ENCODE measurements at regions not wholly inside any gene's neighbourhood (a gene's known extent, or its start where the extent isn't known, plus 50 kb on each side); places are given as distances from the start of the nearest gene placed in this dataset.

- Histone ChIP-seq H3K4me3 (ENCODE audit: control insufficient read depth in 1 of 7, extremely low read depth in 1 of 7, insufficient read depth in 4 of 7, low read depth in 2 of 7, low read length in 6 of 7) (no peak overlapping the region), H3K9me3 (ENCODE audit: control extremely low read depth in 1 of 5, control insufficient read depth in 4 of 5, insufficient read depth in 2 of 5, low read depth in 1 of 5, low read length in 4 of 5) (no peaks in the 10 kb centered on the region), H3K4me1 (ENCODE audit: control extremely low read depth in 1 of 4, control insufficient read depth in 4 of 4, insufficient read depth in 4 of 4, low read length in 3 of 4) (no peaks in the 10 kb centered on the region), H3K36me3 (ENCODE audit: control insufficient read depth in 4 of 4, insufficient read depth in 4 of 4, low read length in 3 of 4) (no peaks in the 10 kb centered on the region), H3K27me3 (replicated peaks in 2 of 5; ENCODE audit: control insufficient read depth in 4 of 5, insufficient read depth in 5 of 5, low read length in 4 of 5) (no peaks in the 10 kb centered on the region), H3K27ac (ENCODE audit: insufficient read depth in 1 of 2, low read depth in 1 of 2, low read length in 2 of 2, poor library complexity in 1 of 2, severe bottlenecking in 2 of 2) (no peak overlapping the region)
- ChIA-PET CTCF (no interaction called here), POLR2A (no interaction called here)
- DNase-seq, result no peak
- 86% methylated on average over 1 of the region's 3 CpGs for WGBS (ENCODE audit: insufficient coverage)
These were observed 472.8 kb downstream of the TOX3 start for GRCh38 chr16:52074133-52074532.

GRCh38 chr16:52073024-52073423 lies 473.9 kb downstream of the TOX3 start:
- H3K9me3 ChIP-seq (ENCODE audit: control extremely low read depth in 1 of 5, control insufficient read depth in 4 of 5, insufficient read depth in 2 of 5, low read depth in 1 of 5, low read length in 4 of 5), result no peaks in the 10 kb centered on the region
- POLR2A ChIA-PET, result no interaction called here
- no peaks in the 10 kb centered on the region for H3K36me3 ChIP-seq (ENCODE audit: control insufficient read depth in 4 of 4, insufficient read depth in 4 of 4, low read length in 3 of 4)
- H3K27me3 ChIP-seq (replicated peaks in 2 of 5; ENCODE audit: control insufficient read depth in 4 of 5, insufficient read depth in 5 of 5, low read length in 4 of 5), result no peaks in the 10 kb centered on the region
- CTCF ChIA-PET, result no interaction called here
- H3K4me1 ChIP-seq (ENCODE audit: control extremely low read depth in 1 of 4, control insufficient read depth in 4 of 4, insufficient read depth in 4 of 4, low read length in 3 of 4), result no peaks in the 10 kb centered on the region
- no peak overlapping the region for H3K4me3 ChIP-seq (ENCODE audit: control insufficient read depth in 1 of 7, extremely low read depth in 1 of 7, insufficient read depth in 4 of 7, low read depth in 2 of 7, low read length in 6 of 7)
- WGBS (ENCODE audit: insufficient coverage), result no CpG with 5 or more reads among the region's 3 CpGs
- H3K27ac ChIP-seq (ENCODE audit: insufficient read depth in 1 of 2, low read depth in 1 of 2, low read length in 2 of 2, poor library complexity in 1 of 2, severe bottlenecking in 2 of 2), result no peak overlapping the region
- no peak for DNase-seq

- H3K36me3 ChIP-seq (ENCODE audit: control insufficient read depth in 4 of 4, insufficient read depth in 4 of 4, low read length in 3 of 4), result no peaks in the 10 kb centered on the region
- no peaks in the 10 kb centered on the region for H3K9me3 ChIP-seq (ENCODE audit: control extremely low read depth in 1 of 5, control insufficient read depth in 4 of 5, insufficient read depth in 2 of 5, low read depth in 1 of 5, low read length in 4 of 5)
- no peaks in the 10 kb centered on the region for H3K4me1 ChIP-seq (ENCODE audit: control extremely low read depth in 1 of 4, control insufficient read depth in 4 of 4, insufficient read depth in 4 of 4, low read length in 3 of 4)
- no peak for DNase-seq
- ChIA-PET POLR2A (no interaction called here), CTCF (no interaction called here)
- WGBS (ENCODE audit: insufficient coverage), result 69% methylated on average over 2 of the region's 4 CpGs
- no peaks in the 10 kb centered on the region for H3K27me3 ChIP-seq (replicated peaks in 2 of 5; ENCODE audit: control insufficient read depth in 4 of 5, insufficient read depth in 5 of 5, low read length in 4 of 5)
- H3K27ac ChIP-seq (ENCODE audit: insufficient read depth in 1 of 2, low read depth in 1 of 2, low read length in 2 of 2, poor library complexity in 1 of 2, severe bottlenecking in 2 of 2), result no peak overlapping the region
- no peak overlapping the region for H3K4me3 ChIP-seq (ENCODE audit: control insufficient read depth in 1 of 7, extremely low read depth in 1 of 7, insufficient read depth in 4 of 7, low read depth in 2 of 7, low read length in 6 of 7)
These were observed 475.8 kb downstream of the TOX3 start for GRCh38 chr16:52071101-52071500.

GRCh38 chr16:52070341-52071057 lies 476.4 kb downstream of the TOX3 start:
- H3K4me3 ChIP-seq (ENCODE audit: control insufficient read depth in 1 of 7, extremely low read depth in 1 of 7, insufficient read depth in 4 of 7, low read depth in 2 of 7, low read length in 6 of 7), result no peak overlapping the region
- CTCF ChIA-PET, result no interaction called here
- H3K36me3 ChIP-seq (ENCODE audit: control insufficient read depth in 4 of 4, insufficient read depth in 4 of 4, low read length in 3 of 4), result no peaks in the 10 kb centered on the region
- no peak overlapping the region for H3K27ac ChIP-seq (ENCODE audit: insufficient read depth in 1 of 2, low read depth in 1 of 2, low read length in 2 of 2, poor library complexity in 1 of 2, severe bottlenecking in 2 of 2)
- POLR2A ChIA-PET, result no interaction called here
- H3K27me3 ChIP-seq (replicated peaks in 2 of 5; ENCODE audit: control insufficient read depth in 4 of 5, insufficient read depth in 5 of 5, low read length in 4 of 5), result no peaks in the 10 kb centered on the region
- no CpG with 5 or more reads among the region's 2 CpGs for WGBS (ENCODE audit: insufficient coverage)
- DNase-seq, result no peak
- no peaks in the 10 kb centered on the region for H3K4me1 ChIP-seq (ENCODE audit: control extremely low read depth in 1 of 4, control insufficient read depth in 4 of 4, insufficient read depth in 4 of 4, low read length in 3 of 4)
- H3K9me3 ChIP-seq (ENCODE audit: control extremely low read depth in 1 of 5, control insufficient read depth in 4 of 5, insufficient read depth in 2 of 5, low read depth in 1 of 5, low read length in 4 of 5), result no peaks in the 10 kb centered on the region

GRCh38 chr16:52069866-52070265 lies 477.1 kb downstream of the TOX3 start:
- no peaks in the 10 kb centered on the region for H3K4me1 ChIP-seq (ENCODE audit: control extremely low read depth in 1 of 4, control insufficient read depth in 4 of 4, insufficient read depth in 4 of 4, low read length in 3 of 4)
- ChIA-PET POLR2A (no interaction called here), CTCF (no interaction called here)
- no peak overlapping the region for H3K4me3 ChIP-seq (ENCODE audit: control insufficient read depth in 1 of 7, extremely low read depth in 1 of 7, insufficient read depth in 4 of 7, low read depth in 2 of 7, low read length in 6 of 7)
- H3K9me3 ChIP-seq (ENCODE audit: control extremely low read depth in 1 of 5, control insufficient read depth in 4 of 5, insufficient read depth in 2 of 5, low read depth in 1 of 5, low read length in 4 of 5), result no peaks in the 10 kb centered on the region
- no peaks in the 10 kb centered on the region for H3K36me3 ChIP-seq (ENCODE audit: control insufficient read depth in 4 of 4, insufficient read depth in 4 of 4, low read length in 3 of 4)
- DNase-seq, result no peak
- H3K27me3 ChIP-seq (replicated peaks in 2 of 5; ENCODE audit: control insufficient read depth in 4 of 5, insufficient read depth in 5 of 5, low read length in 4 of 5), result no peaks in the 10 kb centered on the region
- no peak overlapping the region for H3K27ac ChIP-seq (ENCODE audit: insufficient read depth in 1 of 2, low read depth in 1 of 2, low read length in 2 of 2, poor library complexity in 1 of 2, severe bottlenecking in 2 of 2)
- WGBS (ENCODE audit: insufficient coverage), result no CpG with 5 or more reads among the region's 3 CpGs

- WGBS (ENCODE audit: insufficient coverage), result 64% methylated on average over 4 of the region's 8 CpGs
- no peak overlapping the region for H3K4me3 ChIP-seq (ENCODE audit: control insufficient read depth in 1 of 7, extremely low read depth in 1 of 7, insufficient read depth in 4 of 7, low read depth in 2 of 7, low read length in 6 of 7)
- ChIA-PET POLR2A (no interaction called here), CTCF (no interaction called here)
- no peaks in the 10 kb centered on the region for H3K9me3 ChIP-seq (ENCODE audit: control extremely low read depth in 1 of 5, control insufficient read depth in 4 of 5, insufficient read depth in 2 of 5, low read depth in 1 of 5, low read length in 4 of 5)
- no peaks in the 10 kb centered on the region for H3K36me3 ChIP-seq (ENCODE audit: control insufficient read depth in 4 of 4, insufficient read depth in 4 of 4, low read length in 3 of 4)
- H3K27ac ChIP-seq (ENCODE audit: insufficient read depth in 1 of 2, low read depth in 1 of 2, low read length in 2 of 2, poor library complexity in 1 of 2, severe bottlenecking in 2 of 2), result no peak overlapping the region
- peak in 2 of 3 donors; percentile 0 to 15 for DNase-seq
- no peaks in the 10 kb centered on the region for H3K27me3 ChIP-seq (replicated peaks in 2 of 5; ENCODE audit: control insufficient read depth in 4 of 5, insufficient read depth in 5 of 5, low read length in 4 of 5)
- H3K4me1 ChIP-seq (ENCODE audit: control extremely low read depth in 1 of 4, control insufficient read depth in 4 of 4, insufficient read depth in 4 of 4, low read length in 3 of 4), result no peaks in the 10 kb centered on the region
These were observed 478.4 kb downstream of the TOX3 start for GRCh38 chr16:52068447-52069074.

- Histone ChIP-seq H3K4me1 (ENCODE audit: control extremely low read depth in 1 of 4, control insufficient read depth in 4 of 4, insufficient read depth in 4 of 4, low read length in 3 of 4) (no peaks in the 10 kb centered on the region), H3K27ac (ENCODE audit: insufficient read depth in 1 of 2, low read depth in 1 of 2, low read length in 2 of 2, poor library complexity in 1 of 2, severe bottlenecking in 2 of 2) (no peak overlapping the region), H3K9me3 (ENCODE audit: control extremely low read depth in 1 of 5, control insufficient read depth in 4 of 5, insufficient read depth in 2 of 5, low read depth in 1 of 5, low read length in 4 of 5) (no peaks in the 10 kb centered on the region), H3K36me3 (ENCODE audit: control insufficient read depth in 4 of 4, insufficient read depth in 4 of 4, low read length in 3 of 4) (no peaks in the 10 kb centered on the region), H3K4me3 (ENCODE audit: control insufficient read depth in 1 of 7, extremely low read depth in 1 of 7, insufficient read depth in 4 of 7, low read depth in 2 of 7, low read length in 6 of 7) (no peak overlapping the region), H3K27me3 (replicated peaks in 2 of 5; ENCODE audit: control insufficient read depth in 4 of 5, insufficient read depth in 5 of 5, low read length in 4 of 5) (no peaks in the 10 kb centered on the region)
- CTCF ChIA-PET, result no interaction called here
- 88% methylated on average over 1 of the region's 2 CpGs for WGBS (ENCODE audit: insufficient coverage)
- POLR2A ChIA-PET, result no interaction called here
- DNase-seq, result no peak
These were observed 480.0 kb downstream of the TOX3 start for GRCh38 chr16:52066962-52067361.

Measured in common myeloid progenitor, CD34-positive (primary cell).